Esophagus (tissue), 2 donors: ENCODE measurements at regions not wholly inside any gene's neighbourhood (a gene's known extent, or its start where the extent isn't known, plus 50 kb on each side); places are given as distances from the start of the nearest gene placed in this dataset.
"Not testable (repeated sequence)": the region's sequence is repeated elsewhere in the genome, so short reads cannot be mapped to it uniquely, and the experiment has no call there.

Experiments
- H3K27ac ChIP-seq, 2 donors: one replicate each; pipeline ENCODE4 v1.5.1; 2013; ENCODE audit warnings: low read depth in 2 of 2, mild to moderate bottlenecking in 2 of 2, inconsistent platforms in 1 of 2, low read length in 1 of 2, moderate library complexity in 1 of 2
- H3K27me3 ChIP-seq, 2 donors: one replicate each; pipeline ENCODE4 v1.6.1; 2013; ENCODE audit warnings: low read length in 2 of 2, control low read depth in 1 of 2, mild to moderate bottlenecking in 1 of 2; ENCODE audit not compliant: insufficient read depth in 2 of 2, control insufficient read depth in 1 of 2
- H3K36me3 ChIP-seq, 2 donors: one replicate each; pipeline ENCODE4 v1.6.1; 2013; ENCODE audit warnings: low read length in 1 of 2; ENCODE audit not compliant: control insufficient read depth in 2 of 2, insufficient read depth in 2 of 2
- H3K4me1 ChIP-seq, 2 donors: one replicate each; pipeline ENCODE4 v1.6.1; 2013; ENCODE audit warnings: low read length in 1 of 2; ENCODE audit not compliant: control insufficient read depth in 2 of 2, insufficient read depth in 2 of 2
- H3K4me3 ChIP-seq, 2 donors: one replicate each; pipeline ENCODE4 v1.5.1; 2013; ENCODE audit warnings: low read length in 2 of 2, mild to moderate bottlenecking in 2 of 2, low read depth in 1 of 2, moderate library complexity in 1 of 2
- H3K9me3 ChIP-seq, 2 donors: one replicate each; pipeline ENCODE4 v1.6.1; 2013; ENCODE audit warnings: mild to moderate bottlenecking in 2 of 2, low read depth in 1 of 2, low read length in 1 of 2, moderate library complexity in 1 of 2; ENCODE audit not compliant: control insufficient read depth in 2 of 2, insufficient read depth in 1 of 2
- whole genome bisulfite sequencing, 2 donors: extraction: QIAGEN DNeasy Blood & Tissue Kit; methylation state at CpG; one replicate each; pipeline ENCODE4 v1.1.7; 2013; 5-methylcytosine and 5-hydroxymethylcytosine counted together
- donor health status: healthy with polysubstance abuse.
- donor health status: Bipolar disorder and iron deficiency.

- peak overlapping the region in 1 of 2 donors; percentile 40 for H3K27ac ChIP-seq
- WGBS, 2 donors, result 62 to 66% methylated on average over 1 of the region's 1 CpG
- no peak overlapping the region for H3K4me3 ChIP-seq
- peaks cover 0 to 2% of the 10 kb centered on the region in 2 donors for H3K4me1 ChIP-seq
- H3K27me3 ChIP-seq, result no peaks in the 10 kb centered on the region
- H3K36me3 ChIP-seq, result no peaks in the 10 kb centered on the region
- no peaks in the 10 kb centered on the region for H3K9me3 ChIP-seq
Measured at GRCh38 chr6:134640975-134641429, 308.9 kb downstream of the ALDH8A1 start.

- no peaks in the 10 kb centered on the region for H3K36me3 ChIP-seq
- H3K27me3 ChIP-seq, result no peaks in the 10 kb centered on the region
- H3K4me3 ChIP-seq, result no peak overlapping the region
- no peaks in the 10 kb centered on the region for H3K9me3 ChIP-seq
- H3K27ac ChIP-seq, result no peak overlapping the region
- WGBS, 2 donors, result 86 to 89% methylated on average over 4 of the region's 4 CpGs
- peaks cover 0 to 2% of the 10 kb centered on the region in 2 donors for H3K4me1 ChIP-seq
Measured at GRCh38 chr6:134640229-134640628, 309.7 kb downstream of the ALDH8A1 start.

GRCh38 chr6:134637847-134638437 is 312.0 kb downstream of the ALDH8A1 start:
- no peak overlapping the region for H3K4me3 ChIP-seq
- H3K9me3 ChIP-seq, result no peaks in the 10 kb centered on the region
- WGBS, 2 donors, result 89 to 91% methylated on average over 1 of the region's 1 CpG
- no peak overlapping the region for H3K27ac ChIP-seq
- H3K27me3 ChIP-seq, result no peaks in the 10 kb centered on the region
- H3K36me3 ChIP-seq, result no peaks in the 10 kb centered on the region
- H3K4me1 ChIP-seq, result peaks cover 0 to 2% of the 10 kb centered on the region in 2 donors

- no peak overlapping the region for H3K27ac ChIP-seq
- 93 to 94% methylated on average over 5 of the region's 5 CpGs for WGBS, 2 donors
Measured at GRCh38 chr6:134637282-134637681, 312.6 kb downstream of the ALDH8A1 start.

GRCh38 chr6:134636186-134636799 is 313.6 kb downstream of the ALDH8A1 start:
- no peaks in the 10 kb centered on the region for H3K9me3 ChIP-seq
- no peaks in the 10 kb centered on the region for H3K27me3 ChIP-seq
- H3K4me3 ChIP-seq, result no peak overlapping the region
- H3K4me1 ChIP-seq, result no peaks in the 10 kb centered on the region
- H3K36me3 ChIP-seq, result no peaks in the 10 kb centered on the region
- H3K27ac ChIP-seq, result no peak overlapping the region
- 83 to 89% methylated on average over 7 of the region's 7 CpGs for WGBS, 2 donors

More at GRCh38 chr6:134637282-134637681, 312.6 kb downstream of the ALDH8A1 start:
- Histone ChIP-seq H3K4me1 (peaks cover 0 to 2% of the 10 kb centered on the region in 2 donors), H3K36me3 (no peaks in the 10 kb centered on the region), H3K27me3 (no peaks in the 10 kb centered on the region), H3K9me3 (no peaks in the 10 kb centered on the region), H3K4me3 (no peak overlapping the region)

GRCh38 chr6:134634966-134635365 is 314.9 kb downstream of the ALDH8A1 start:
- Histone ChIP-seq H3K27ac (no peak overlapping the region), H3K4me3 (no peak overlapping the region), H3K36me3 (no peaks in the 10 kb centered on the region), H3K27me3 (no peaks in the 10 kb centered on the region), H3K9me3 (no peaks in the 10 kb centered on the region), H3K4me1 (no peaks in the 10 kb centered on the region)
- 88 to 93% methylated on average over 3 of the region's 3 CpGs for WGBS, 2 donors

GRCh38 chr6:134634466-134634865 is 315.4 kb downstream of the ALDH8A1 start:
- no peak overlapping the region for H3K27ac ChIP-seq
- no peaks in the 10 kb centered on the region for H3K27me3 ChIP-seq
- H3K4me3 ChIP-seq, result no peak overlapping the region
- no peaks in the 10 kb centered on the region for H3K9me3 ChIP-seq
- H3K4me1 ChIP-seq, result no peaks in the 10 kb centered on the region
- no peaks in the 10 kb centered on the region for H3K36me3 ChIP-seq
- 84 to 90% methylated on average over 3 of the region's 3 CpGs for WGBS, 2 donors

- not testable (repeated sequence) for H3K4me1 ChIP-seq, H3K36me3 ChIP-seq, H3K9me3 ChIP-seq, H3K4me3 ChIP-seq, H3K27ac ChIP-seq, H3K27me3 ChIP-seq
- 92 to 93% methylated on average over 43 to 48 of the region's 48 CpGs for WGBS, 2 donors
Measured at GRCh38 chr6:134632982-134633940, 315.3 kb upstream of the SGK1 start.

GRCh38 chr6:134632024-134632423 is 314.1 kb upstream of the SGK1 start:
- H3K27ac ChIP-seq, result no peak overlapping the region

More at GRCh38 chr6:134632024-134632423, 314.1 kb upstream of the SGK1 start:
- H3K36me3 ChIP-seq, result no peaks in the 10 kb centered on the region
- no peaks in the 10 kb centered on the region for H3K9me3 ChIP-seq
- H3K4me1 ChIP-seq, result no peaks in the 10 kb centered on the region
- H3K27me3 ChIP-seq, result no peaks in the 10 kb centered on the region
- 91 to 94% methylated on average over 4 of the region's 4 CpGs for WGBS, 2 donors
- no peak overlapping the region for H3K4me3 ChIP-seq
